Bronchial epithelial cell (primary cell): ENCODE measurements at regions not wholly inside any gene's neighbourhood (a gene's known extent, or its start where the extent isn't known, plus 50 kb on each side); places are given as distances from the start of the nearest gene placed in this dataset.

Experiments used
- DNase-seq: peaks from one replicate; pipeline ENCODE4 v3.0.0-alpha.2; 2010; ENCODE audit warnings: low read depth
- FAIRE-seq: peaks from 2 replicates; lab custom pipeline; 2011; peaks lifted over from hg19 to GRCh38; lab: Jason Lieb, UNC
- H3K27me3 ChIP-seq: 2 replicates; pipeline ENCODE4 v1.5.1; 2011; ENCODE audit warnings: low read length; ENCODE audit not compliant: control insufficient read depth, insufficient read depth
- H3K36me3 ChIP-seq: 2 replicates; pipeline ENCODE4 v1.5.1; 2011; ENCODE audit warnings: low read length; ENCODE audit not compliant: control insufficient read depth, insufficient read depth
- H3K4me3 ChIP-seq: 2 replicates; pipeline ENCODE4 v1.5.1; 2011; ENCODE audit warnings: mild to moderate bottlenecking, low read depth, low read length, control low read depth
- TF ChIP-seq, protein P1 (sequence below): IDR thresholded peaks from 2 replicates; pipeline ENCODE4 v1.5.1; 2011; ENCODE audit warnings: mild to moderate bottlenecking, moderate library complexity, low read length, control low read depth, inconsistent platforms; ENCODE audit not compliant: insufficient read depth, severe bottlenecking

DNA sequence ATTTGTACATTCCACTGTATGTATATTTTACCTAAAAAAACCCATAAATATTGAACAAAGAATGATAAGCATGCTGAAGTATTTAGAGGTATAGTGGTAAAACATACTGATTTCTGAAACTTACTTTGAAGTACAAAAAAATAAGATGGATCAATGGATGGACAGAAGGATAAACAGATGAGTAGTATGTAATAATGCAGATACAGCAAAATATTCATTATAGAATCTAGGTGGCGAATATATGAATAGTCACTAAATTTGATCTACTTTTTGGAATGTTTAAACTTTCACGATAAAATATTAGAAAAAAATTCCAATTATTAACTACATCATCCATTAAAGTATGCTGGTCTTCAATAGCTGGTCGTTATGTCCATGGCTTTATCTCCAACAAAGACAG, 51.9 kb upstream of the GNB4 start:
- Histone ChIP-seq H3K27me3 (no peaks in the 10 kb centered on the region), H3K4me3 (no peak overlapping the region), H3K36me3 (no peaks in the 10 kb centered on the region)
- TF ChIP-seq, protein P1, sequence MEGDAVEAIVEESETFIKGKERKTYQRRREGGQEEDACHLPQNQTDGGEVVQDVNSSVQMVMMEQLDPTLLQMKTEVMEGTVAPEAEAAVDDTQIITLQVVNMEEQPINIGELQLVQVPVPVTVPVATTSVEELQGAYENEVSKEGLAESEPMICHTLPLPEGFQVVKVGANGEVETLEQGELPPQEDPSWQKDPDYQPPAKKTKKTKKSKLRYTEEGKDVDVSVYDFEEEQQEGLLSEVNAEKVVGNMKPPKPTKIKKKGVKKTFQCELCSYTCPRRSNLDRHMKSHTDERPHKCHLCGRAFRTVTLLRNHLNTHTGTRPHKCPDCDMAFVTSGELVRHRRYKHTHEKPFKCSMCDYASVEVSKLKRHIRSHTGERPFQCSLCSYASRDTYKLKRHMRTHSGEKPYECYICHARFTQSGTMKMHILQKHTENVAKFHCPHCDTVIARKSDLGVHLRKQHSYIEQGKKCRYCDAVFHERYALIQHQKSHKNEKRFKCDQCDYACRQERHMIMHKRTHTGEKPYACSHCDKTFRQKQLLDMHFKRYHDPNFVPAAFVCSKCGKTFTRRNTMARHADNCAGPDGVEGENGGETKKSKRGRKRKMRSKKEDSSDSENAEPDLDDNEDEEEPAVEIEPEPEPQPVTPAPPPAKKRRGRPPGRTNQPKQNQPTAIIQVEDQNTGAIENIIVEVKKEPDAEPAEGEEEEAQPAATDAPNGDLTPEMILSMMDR: no peak
- FAIRE-seq: no peak
- DNase-seq: no peak

DNA sequence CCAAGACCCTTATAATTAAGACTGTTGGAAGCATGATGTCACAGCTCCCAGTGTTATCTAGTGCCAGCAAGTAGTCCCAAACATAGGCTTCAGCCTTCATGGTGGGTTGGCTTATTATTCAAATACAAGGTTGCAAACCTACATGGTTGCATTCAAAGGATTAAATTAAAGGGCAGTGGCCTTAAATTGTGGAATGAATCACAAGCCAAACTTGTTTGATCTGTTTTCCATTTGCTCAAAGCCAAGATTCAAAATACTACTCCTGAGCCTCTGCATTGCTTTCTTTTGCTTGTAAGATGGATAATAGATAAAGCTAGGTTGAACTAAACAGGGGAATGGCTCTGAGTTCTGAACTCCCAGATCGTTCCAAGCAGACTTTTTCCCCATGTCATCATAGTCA, 52.4 kb upstream of the GNB4 start:
- Histone ChIP-seq H3K4me3 (no peak overlapping the region), H3K27me3 (no peaks in the 10 kb centered on the region), H3K36me3 (no peaks in the 10 kb centered on the region)
- FAIRE-seq (no peak), DNase-seq (peak; percentile 4)
- TF ChIP-seq, protein P1: no peak

DNA sequence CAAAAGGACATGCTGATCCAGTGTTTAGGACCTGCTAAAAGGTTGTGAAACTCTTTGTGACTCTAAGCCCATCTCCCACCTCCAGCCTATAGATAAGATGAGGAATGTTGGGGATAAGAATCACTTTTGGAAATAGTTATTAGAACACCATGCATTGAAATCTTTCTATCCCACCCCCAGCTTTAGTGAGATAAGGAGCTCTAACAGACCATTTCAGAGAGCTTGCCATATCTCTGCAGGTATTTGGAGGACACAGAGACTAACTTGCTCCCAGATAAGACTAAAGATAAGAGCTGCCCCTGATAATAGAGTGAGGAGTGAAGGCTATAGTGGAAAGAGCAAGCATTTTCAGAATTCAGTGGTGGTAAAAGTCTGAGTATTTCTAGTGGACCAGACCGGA, 53.1 kb upstream of the GNB4 start:
- FAIRE-seq: no peak
- H3K27me3 ChIP-seq: no peaks in the 10 kb centered on the region
- H3K4me3 ChIP-seq: no peak overlapping the region
- no peaks in the 10 kb centered on the region for H3K36me3 ChIP-seq
- TF ChIP-seq, protein P1: no peak
- DNase-seq: no peak

DNA sequence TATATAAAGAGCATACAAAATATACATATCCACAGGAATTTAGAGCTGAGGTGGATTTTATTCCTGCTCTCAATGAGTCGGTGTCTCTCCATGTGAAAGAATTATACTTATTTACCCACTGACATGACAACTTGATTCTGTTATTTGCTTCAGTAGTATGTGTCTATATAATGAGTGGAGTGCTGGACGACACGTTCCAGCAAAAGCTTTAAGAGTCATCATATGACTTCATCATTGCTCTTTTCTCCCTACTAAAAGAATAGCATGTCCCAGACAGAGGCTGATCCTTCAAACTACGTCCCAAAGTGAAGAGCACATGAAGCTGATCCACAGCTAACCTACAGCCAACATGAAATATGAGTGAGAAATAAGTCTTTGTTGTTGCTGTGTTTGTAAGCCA, 54.3 kb upstream of the GNB4 start:
- no peaks in the 10 kb centered on the region for H3K36me3 ChIP-seq
- TF ChIP-seq, protein P1: no peak
- no peaks in the 10 kb centered on the region for H3K27me3 ChIP-seq
- H3K4me3 ChIP-seq: no peak overlapping the region
- DNase-seq: peak; percentile 52
- no peak for FAIRE-seq

DNA sequence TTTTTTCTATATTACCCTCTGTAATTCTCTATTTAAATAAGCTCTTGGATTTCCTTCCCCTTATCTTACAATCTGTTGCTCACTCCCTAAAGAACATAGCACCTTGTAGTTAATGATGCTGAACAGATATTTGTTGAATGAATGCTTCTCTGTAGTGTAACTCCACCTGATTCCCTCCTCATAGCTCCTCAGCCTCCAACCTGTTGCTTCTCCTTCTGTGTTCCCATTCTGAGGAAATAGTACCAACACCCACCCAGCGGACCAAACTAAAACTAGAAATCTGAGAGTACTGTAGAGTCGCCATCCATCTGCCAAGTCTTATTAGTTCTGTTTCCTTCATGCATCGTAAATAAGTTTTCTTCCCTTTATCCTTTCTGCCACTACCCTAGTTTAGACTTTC, 55.5 kb upstream of the GNB4 start:
- Histone ChIP-seq H3K36me3 (no peaks in the 10 kb centered on the region), H3K27me3 (no peaks in the 10 kb centered on the region), H3K4me3 (no peak overlapping the region)
- TF ChIP-seq, protein P1: no peak
- FAIRE-seq (no peak), DNase-seq (no peak)

DNA sequence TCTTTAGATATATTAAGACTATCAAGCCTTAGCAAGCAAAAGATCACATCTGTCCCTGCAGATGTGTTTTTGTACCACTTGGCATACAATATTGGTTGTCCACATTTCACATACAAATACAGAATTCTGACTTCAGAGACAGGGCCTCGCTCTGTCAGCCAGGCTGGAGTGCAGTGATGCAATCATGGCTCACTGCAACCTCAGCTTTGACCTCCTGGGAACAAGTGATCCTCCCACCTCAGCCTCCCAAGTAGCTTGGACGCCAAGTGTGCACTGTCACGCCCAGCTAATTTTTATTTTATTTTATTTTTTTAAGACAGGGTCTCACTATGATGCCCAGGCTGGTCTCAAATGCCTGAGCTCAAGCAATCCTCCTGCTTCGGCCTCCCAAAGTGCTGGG, 53.0 kb upstream of the ACTL6A start:
- DNase-seq (no peak), FAIRE-seq (no peak)
- no peak overlapping the region for H3K4me3 ChIP-seq
- TF ChIP-seq, protein P1: no peak
- no peaks in the 10 kb centered on the region for H3K36me3 ChIP-seq
- H3K27me3 ChIP-seq: no peaks in the 10 kb centered on the region
